Smooth muscle cell (in vitro differentiated cells): ENCODE measurements at regions not wholly inside any gene's neighbourhood (a gene's known extent, or its start where the extent isn't known, plus 50 kb on each side); places are given as distances from the start of the nearest gene placed in this dataset.
A peak's percentile ranks its signal among the peaks of the same experiment; 100 is the strongest.

ENCODE experiments used
- DNase-seq: peaks from one replicate; lab custom pipeline; 2025; ENCODE audit not compliant: unreplicated experiment; lab: John Stamatoyannopoulos, UW
- H2AFZ ChIP-seq: fragments of 200-600 bp; sonication (generic); 2 replicates; pipeline ENCODE4 v1.6.0; 2016; ENCODE audit warnings: antibody characterized with exemption, low read depth, mild to moderate bottlenecking
- H3F3A ChIP-seq: fragments of 200-600 bp; sonication (generic); 2 replicates; pipeline ENCODE4 v1.6.0; 2017; ENCODE audit warnings: antibody characterized with exemption, low read depth
- H3K27ac ChIP-seq: fragments of 200-600 bp; sonication (generic); 2 replicates; pipeline ENCODE4 v1.5.1; 2016; ENCODE audit warnings: low read depth, mild to moderate bottlenecking
- H3K27me3 ChIP-seq: fragments of 200-600 bp; sonication (generic); 2 replicates; pipeline ENCODE4 v1.6.1; 2016; ENCODE audit warnings: low read depth, mild to moderate bottlenecking
- H3K36me3 ChIP-seq: fragments of 200-600 bp; sonication (generic); 2 replicates; pipeline ENCODE4 v1.5.1; 2016; ENCODE audit warnings: low read depth
- H3K4me1 ChIP-seq: fragments of 200-600 bp; sonication (generic); 2 replicates; pipeline ENCODE4 v1.5.1; 2016; ENCODE audit warnings: low read depth
- H3K4me2 ChIP-seq: fragments of 200-600 bp; sonication (generic); 2 replicates; pipeline ENCODE4 v1.6.0; 2016; ENCODE audit warnings: mild to moderate bottlenecking
- H3K4me3 ChIP-seq: fragments of 200-600 bp; sonication (generic); 2 replicates; pipeline ENCODE4 v1.5.1; 2016; ENCODE audit warnings: mild to moderate bottlenecking
- H3K79me2 ChIP-seq: fragments of 200-600 bp; sonication (generic); 2 replicates; pipeline ENCODE4 v1.6.0; 2016; ENCODE audit warnings: low read depth, mild to moderate bottlenecking
- H3K9ac ChIP-seq: fragments of 200-600 bp; sonication (generic); 2 replicates; pipeline ENCODE4 v1.6.0; 2016; ENCODE audit warnings: low read depth
- H3K9me3 ChIP-seq: fragments of 200-600 bp; sonication (generic); replicated peaks from 2 replicates; pipeline ENCODE4 v1.5.1; 2016; ENCODE audit warnings: low read depth
- H4K20me1 ChIP-seq: fragments of 200-600 bp; sonication (generic); 2 replicates; pipeline ENCODE4 v1.6.0; 2016; ENCODE audit warnings: low read depth
- CTCF ChIP-seq: fragments of 200-600 bp; sonication (generic); IDR thresholded peaks from 2 replicates; pipeline ENCODE4 v1.5.1; 2017; ENCODE audit warnings: borderline replicate concordance, mild to moderate bottlenecking, antibody characterized with exemption; ENCODE audit not compliant: insufficient read depth, poor library complexity, severe bottlenecking
- WGBS: methylation state at CpG from one replicate; pipeline ENCODE4 v1.1.7; 2016; ENCODE audit warnings: low lambda C conversion rate; 5-methylcytosine and 5-hydroxymethylcytosine counted together

- Histone ChIP-seq H3K4me2 (peak overlapping the region; percentile 1), H3K4me1 (peaks cover 13% of the 10 kb centered on the region), H3K4me3 (no peak overlapping the region), H3K36me3 (no peaks in the 10 kb centered on the region), H3K27me3 (no peaks in the 10 kb centered on the region), H3K27ac (peak overlapping the region; percentile 88), H3K9ac (peak overlapping the region; percentile 34), H4K20me1 (no peaks in the 10 kb centered on the region), H3F3A (peaks cover 16% of the 10 kb centered on the region), H3K79me2 (no peaks in the 10 kb centered on the region), H3K9me3 (no peaks in the 10 kb centered on the region), H2AFZ (no peak overlapping the region)
- TF ChIP-seq CTCF: no peak
- DNase-seq: no peak
- WGBS: 77% methylated on average over 9 of the region's 9 CpGs
Measured at GRCh38 chr6:106750142-106750918, 121.0 kb downstream of the QRSL1 start.

DNA sequence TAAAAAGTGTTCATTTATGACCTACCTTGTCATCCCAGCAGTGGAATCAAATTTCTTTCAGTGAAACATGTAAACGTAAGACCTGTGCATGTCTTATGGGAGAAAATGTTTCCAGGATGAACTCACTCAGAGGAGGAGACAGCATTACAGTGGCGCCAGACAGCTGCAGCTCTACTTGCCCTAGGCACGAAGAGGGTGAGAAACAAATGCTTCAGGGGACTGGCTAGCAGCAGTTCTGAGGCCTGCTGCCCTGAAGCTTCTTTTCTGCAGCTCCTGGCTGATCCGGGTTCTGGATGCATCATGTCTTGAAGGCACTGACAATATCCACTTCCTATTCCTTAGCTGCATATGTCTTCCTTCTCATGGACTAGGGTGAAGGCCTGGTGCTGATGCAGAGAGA is 120.2 kb downstream of the QRSL1 start:
- Histone ChIP-seq H3K4me2 (peak overlapping the region; percentile 44), H3K9ac (peak overlapping the region; percentile 34), H3K27ac (peak overlapping the region; percentile 88), H3K9me3 (no peaks in the 10 kb centered on the region), H2AFZ (no peak overlapping the region), H3K79me2 (no peaks in the 10 kb centered on the region), H3K27me3 (no peaks in the 10 kb centered on the region), H3F3A (peaks cover 16% of the 10 kb centered on the region), H4K20me1 (no peaks in the 10 kb centered on the region), H3K4me3 (no peak overlapping the region), H3K4me1 (peaks cover 13% of the 10 kb centered on the region), H3K36me3 (no peaks in the 10 kb centered on the region)
- TF ChIP-seq CTCF: no peak
- no peak for DNase-seq
- 40% methylated on average over 4 of the region's 4 CpGs for WGBS

DNA sequence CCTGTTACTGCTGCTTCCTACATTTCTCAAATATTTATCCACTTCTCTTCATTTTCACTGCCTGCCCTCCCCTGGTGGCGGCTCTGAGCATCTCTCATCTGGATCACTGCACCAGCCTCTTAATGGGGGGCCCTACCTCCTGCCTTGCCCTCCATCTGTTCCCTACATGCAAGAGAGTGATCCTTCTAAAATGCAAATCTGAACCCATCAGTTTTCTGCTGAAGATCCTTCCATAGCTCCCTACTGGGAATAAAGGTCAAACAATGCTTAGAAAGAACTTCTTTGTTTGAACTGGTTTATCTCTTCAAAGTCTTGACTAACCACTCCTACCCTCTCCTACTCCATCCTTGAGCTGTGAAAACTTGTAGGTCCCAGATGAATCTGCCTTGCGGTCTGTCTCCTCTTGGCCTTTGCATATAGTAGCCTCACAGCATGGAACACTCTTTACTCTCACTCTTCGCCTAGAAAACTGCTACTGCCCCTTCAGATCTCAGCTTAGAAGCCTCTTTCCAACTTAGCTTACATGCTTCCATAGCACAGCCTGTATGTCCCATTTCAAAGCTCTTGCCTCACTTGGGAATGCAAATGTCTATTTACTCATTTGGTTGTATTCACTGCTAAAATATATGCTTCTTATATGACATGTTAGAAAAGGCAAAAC is 119.3 kb downstream of the QRSL1 start:
- WGBS: 67% methylated on average over 3 of the region's 3 CpGs
- Histone ChIP-seq H3F3A (peaks cover 16% of the 10 kb centered on the region), H2AFZ (no peak overlapping the region), H4K20me1 (no peaks in the 10 kb centered on the region), H3K27me3 (no peaks in the 10 kb centered on the region), H3K4me2 (peak overlapping the region; percentile 44), H3K27ac (peak overlapping the region; percentile 88), H3K79me2 (no peaks in the 10 kb centered on the region), H3K36me3 (no peaks in the 10 kb centered on the region), H3K4me1 (peaks cover 13% of the 10 kb centered on the region), H3K4me3 (no peak overlapping the region), H3K9ac (peak overlapping the region; percentile 4), H3K9me3 (no peaks in the 10 kb centered on the region)
- TF ChIP-seq CTCF: peak; percentile 11
- DNase-seq: no peak
